NCI-H2196 (cell line): ENCODE measurements at regions not wholly inside any gene's neighbourhood (a gene's known extent, or its start where the extent isn't known, plus 50 kb on each side); places are given as distances from the start of the nearest gene placed in this dataset.
"Not testable (repeated sequence)": the region's sequence is repeated elsewhere in the genome, so short reads cannot be mapped to it uniquely, and the experiment has no call there.

Experiments
- DNase-seq: peaks from one replicate; lab custom pipeline; 2025; ENCODE audit not compliant: unreplicated experiment; lab: John Stamatoyannopoulos, UW

DNA sequence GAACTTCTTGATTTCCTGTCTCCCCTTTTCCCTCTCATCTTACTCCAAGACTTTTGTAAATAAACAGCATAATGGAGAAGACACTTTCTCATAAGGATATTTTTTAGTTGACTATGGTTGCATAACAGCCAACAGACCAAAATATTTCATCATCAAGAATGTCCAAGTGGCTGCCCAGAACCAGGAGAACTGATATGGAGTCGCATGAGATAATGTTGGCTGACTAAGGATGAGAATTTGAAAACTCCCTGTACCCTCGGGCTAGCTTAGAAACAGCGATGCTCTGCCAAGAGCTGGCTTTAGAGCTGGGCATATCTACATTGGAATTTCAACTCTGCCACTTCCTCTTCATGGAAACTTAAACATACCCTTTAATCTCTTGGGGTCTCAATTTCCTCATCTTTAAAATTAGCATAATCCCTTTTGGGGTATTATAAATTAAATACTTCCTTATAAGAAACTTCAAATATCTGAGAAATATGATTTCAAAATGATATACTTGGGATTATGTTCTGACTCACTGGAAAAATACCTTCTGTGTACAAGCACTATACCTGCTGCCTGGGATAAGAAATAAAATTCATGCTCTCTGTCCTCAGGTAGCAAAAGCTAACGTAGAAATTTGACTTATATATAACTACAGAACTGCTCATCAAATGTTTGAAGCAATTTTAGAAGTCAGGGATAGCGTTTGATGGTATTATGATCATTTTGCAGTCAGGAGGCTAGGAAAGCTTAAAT, 777.3 kb downstream of the LTN1 start:
- DNase-seq = no peak

DNA sequence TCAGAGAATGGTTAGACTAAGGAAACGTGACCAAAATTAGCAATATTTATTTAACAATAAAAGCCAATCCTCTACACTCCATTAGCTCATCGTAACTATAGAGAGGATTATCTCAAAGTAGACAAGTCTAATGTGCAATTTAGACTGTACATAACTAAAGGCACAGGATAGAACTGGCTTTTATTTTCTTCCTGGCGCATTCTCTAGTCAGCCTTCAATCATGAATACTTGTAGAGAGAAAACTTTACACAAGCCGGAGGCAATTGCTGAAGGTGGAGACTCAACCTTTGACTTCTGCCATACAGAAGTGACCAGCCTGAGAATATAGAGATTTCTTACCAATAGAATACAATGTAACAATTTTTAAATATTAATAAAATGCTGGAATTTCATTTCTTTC, 777.9 kb downstream of the LTN1 start:
- no peak for DNase-seq

DNA sequence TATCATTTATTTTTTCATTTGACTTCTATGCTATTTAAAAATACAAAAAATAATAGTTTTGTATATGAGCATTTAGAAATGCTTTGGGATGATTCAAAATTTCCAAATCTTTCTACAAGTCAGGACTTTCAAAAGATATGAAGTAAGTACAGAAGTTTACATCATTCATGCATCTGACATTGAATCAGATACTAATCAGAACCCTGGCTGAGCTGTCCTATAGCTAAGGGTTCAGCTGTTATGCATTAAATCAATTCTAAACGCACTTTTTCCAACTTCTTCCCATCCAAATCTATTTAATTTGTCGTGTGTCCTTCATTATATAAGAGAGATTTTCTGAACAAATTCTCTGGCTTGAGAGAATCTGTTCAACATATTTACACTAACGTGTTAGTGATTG, 779.4 kb downstream of the LTN1 start:
- DNase-seq = no peak

DNA sequence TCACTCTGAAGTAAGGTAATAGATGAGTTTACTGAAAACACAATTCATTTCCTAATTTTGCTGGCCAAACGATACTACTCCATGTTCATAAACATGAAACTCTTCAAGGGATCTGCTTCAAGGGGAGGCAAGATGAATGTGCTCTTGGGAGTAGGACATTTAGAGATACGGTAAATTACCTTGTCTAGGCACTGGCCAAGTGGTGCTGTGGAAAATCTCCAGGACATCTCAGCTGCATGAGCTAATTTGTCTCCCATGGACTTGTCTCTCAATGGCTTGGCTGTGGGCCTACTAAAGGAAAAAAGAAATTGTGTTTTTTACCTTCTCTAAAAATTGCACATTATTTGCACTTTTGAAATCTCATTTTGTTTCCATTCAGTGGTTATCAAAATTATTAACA, 780.6 kb downstream of the LTN1 start:
- no peak for DNase-seq

DNA sequence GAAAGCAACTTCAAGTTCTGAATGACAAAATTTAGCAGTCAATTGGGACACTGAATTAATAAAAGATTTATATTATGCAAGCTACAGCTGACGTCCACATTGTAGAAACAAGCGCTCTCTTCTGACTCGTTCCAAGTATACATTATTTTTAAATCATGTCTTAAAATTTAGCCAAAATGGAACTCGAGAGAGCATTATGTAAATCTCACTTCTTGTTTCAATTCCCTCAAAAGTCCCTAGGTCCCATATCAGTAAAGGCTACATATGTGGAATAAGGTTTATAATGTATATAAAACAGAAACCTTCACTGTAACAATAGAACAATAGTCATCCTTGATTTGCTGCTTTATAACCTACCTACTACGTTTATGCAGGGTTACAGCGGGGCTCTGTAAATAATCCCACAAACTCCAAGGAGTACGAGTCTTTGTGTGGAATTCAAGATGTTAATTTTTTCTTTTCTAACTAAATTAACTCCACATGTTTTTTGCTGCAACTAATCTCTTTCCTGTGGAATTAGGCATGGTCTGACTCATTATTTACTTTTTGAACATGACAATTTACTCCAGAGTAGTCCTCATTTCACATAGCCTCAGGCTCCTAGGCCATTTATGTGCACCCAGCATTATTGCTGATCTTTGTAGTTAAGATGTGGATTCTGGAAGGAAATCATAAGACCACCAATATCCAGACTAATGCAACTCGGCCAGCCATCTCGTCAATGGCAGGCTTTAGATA, 785.1 kb downstream of the LTN1 start:
- DNase-seq = no peak

DNA sequence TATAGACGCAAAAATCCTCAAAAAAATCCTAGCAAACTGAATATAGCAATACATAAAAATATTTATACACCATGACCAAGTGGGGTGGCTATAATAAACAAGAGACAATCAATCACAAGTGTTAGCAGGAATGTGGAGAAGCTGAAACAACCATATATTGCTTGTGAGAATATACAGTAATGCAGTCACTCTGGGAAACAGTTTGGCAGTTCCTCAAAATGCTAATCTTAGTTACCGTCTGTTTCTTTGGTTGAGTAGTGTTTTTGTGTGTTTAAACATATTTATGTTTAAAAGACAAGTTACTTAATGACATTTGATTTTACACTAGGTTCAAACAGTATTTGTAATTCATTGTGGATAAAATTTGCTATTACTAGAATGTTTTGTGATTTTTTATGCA, 792.0 kb downstream of the LTN1 start:
- DNase-seq = no peak

DNA sequence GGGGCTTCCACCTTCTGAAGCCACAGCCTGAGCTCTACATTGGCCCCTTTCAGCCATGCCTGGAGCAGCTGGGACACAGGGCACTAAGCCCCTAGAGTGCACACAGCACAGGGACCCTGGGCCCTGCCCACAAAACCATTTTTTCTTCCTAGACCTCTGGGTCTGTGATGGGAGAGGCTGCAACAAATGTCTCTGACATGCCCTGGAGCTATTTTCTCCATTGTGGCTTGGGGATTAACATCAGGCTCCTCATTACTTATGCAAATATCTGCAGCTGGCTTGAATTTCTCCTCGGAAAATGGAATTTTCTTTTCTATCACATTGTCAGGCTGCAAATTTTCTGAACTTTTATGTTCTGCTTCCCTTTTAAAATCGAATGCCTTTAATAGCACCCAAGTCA, 795.7 kb downstream of the LTN1 start:
- no peak for DNase-seq

DNA sequence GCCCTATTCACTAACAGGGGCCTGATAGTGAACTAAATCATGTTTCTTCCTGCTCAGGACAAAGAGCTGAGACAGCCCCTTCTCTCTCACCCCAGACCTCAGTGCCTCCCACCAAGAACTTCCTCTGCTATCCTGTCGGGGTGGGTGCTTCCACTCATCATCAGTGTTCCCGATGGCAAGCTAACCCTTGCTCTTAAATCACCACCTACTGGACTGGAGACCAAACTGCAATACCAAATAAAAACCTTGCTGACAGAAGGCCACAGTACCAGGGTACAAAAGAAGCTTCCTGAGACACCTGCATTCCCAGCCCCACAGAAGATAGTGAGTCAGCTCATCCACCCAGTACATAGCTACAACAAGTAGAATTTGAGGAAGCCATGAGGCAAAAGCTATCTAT, 799.5 kb downstream of the LTN1 start:
- DNase-seq = no peak

DNA sequence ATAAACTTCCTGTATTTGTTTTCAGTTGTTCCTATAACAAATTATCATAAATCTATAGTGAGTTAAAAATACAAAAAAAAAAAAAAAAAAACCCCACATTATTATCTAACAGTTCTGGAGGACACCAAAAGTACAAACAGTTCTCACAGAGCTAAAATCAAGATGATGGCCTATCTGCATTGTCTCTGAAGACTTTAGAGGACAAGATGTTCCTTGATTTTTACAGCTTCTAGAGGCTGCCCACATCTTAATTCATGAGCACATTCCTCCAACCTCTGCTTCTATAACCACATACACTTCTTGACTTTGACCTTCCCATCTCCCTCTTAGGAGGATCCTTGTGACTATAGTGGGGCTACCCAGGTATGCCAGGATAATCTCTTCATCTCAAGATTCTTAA, 806.1 kb downstream of the LTN1 start:
- no peak for DNase-seq

DNA sequence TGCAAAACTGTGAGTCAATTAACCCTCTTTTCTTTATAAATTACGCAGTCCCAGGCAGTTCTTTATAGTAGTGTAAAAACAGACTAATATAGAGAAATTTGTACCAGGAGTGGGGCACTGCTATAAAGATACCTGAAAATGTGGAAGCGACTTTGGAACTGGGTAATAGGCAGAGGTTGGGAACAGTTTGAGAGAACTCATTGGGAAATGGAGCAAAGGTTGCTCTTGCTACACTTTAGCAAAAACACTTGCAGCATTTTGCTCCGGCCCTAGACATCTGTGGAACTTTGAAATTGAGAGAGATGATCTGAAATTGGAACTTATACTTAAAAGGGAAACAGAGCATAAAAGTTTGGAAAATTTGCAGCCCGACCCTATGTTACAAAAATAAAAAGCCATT, 810.9 kb downstream of the LTN1 start:
- no peak for DNase-seq

DNA sequence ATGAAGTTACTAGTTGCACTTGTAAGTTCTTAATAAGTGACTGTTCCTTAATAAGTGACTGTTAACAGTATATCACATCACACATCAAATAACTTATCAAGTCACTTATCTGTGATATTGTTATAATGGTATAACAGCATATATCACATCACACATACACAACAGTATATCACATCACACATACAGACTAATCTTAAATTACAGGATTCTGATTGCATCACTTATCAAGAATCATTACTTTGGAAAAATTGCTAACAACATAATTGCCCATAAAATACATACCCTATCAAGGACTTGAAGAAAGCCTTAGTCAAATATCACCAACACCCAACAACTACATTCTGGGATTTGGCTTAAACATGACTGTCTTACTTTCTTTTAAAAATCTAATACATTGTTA, 813.5 kb downstream of the LTN1 start:
- no peak for DNase-seq

DNA sequence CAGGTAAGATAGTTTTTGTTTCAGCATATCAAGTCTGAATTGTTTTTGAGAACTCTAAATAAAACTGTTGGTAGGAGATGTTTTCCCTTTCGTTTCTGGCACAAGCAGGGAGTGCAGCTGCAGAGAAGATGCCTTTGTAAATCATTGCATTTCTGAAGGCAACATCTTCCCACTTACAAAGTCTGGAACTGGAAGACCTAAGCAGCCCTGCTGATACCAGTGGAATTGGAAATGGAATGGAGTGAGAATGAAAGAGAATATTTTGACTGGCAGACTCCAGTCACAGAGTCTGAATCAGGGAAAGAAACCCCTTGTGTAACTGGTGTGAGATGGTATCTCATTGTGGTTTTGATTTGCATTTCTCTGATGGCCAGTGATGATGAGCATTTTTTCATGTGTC, 815.6 kb downstream of the LTN1 start:
- no peak for DNase-seq

DNA sequence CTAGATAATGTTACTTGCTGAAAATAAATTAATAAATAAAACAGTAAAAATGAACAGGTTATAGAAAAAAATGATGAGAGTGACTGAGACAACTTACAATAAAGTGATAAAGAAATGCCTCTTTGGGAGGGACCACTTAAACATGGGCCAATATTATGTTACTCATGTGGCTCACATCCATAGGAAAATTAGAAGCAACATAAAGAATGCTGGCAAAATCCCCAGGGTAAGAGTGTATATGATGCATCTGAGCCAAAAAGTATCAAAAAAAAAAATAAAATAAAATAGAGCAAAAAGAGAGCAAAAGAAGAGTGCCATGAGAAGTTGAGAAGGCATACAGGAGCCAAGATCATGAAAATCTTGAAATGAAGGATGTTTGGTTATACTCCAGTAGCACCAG, 818.0 kb downstream of the LTN1 start:
- no peak for DNase-seq

DNA sequence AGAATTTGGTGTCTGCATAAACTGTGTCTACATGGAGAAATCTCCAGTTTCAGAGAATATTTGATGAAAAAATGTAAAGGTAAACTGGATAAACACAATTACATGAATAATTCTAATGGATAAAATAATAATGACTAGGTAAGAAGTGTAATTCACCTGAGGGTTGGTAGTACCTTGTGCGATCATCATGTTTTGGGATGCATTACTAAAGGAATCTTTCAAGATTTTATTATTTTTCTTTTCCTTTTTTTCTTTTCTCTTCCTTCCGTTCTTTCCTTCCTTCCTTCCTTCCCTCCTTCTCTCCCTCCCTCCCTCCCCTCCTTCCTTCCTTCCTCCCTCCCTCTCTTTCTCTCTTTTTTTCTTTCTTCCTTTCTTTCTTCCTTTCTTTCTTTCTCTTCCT, 818.7 kb downstream of the LTN1 start:
- no peak for DNase-seq

DNA sequence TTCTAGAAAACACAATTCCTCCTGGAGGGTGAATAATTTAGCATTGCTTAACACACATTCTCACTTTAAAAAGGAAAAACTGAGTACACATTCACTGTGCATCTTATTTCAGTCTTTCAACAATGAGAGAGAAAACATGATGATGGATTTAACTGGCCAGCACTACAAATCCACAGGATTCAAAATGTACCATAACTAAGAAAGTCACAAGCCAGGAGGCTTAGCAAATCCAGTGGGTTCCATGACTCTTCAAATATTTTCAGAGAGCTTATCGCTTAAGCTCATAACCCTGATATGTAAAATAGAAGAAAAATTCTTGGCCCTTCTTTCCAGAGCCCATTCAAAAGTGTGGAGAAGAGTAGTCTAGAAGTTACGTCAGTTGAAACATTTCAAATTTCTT, 820.3 kb downstream of the LTN1 start:
- DNase-seq = no peak

DNA sequence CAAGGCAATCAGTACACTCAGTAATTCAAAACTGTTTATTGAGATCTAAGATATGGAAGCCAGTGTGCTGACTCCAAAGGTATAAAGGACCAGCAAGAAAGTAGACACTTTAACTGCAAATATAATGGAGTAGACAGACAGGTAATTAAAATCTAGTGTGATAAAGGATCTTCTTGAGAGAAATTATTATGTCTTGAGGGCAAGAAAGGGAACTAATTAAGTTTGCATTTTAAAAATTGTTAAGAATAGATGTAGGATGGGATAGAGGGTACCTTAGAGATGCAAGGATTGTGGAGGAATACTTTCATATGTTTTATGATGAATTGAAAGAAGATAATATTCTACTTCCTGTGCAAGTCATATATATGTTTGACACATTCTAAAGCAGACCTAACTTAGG, 825.3 kb downstream of the LTN1 start:
- no peak for DNase-seq

DNA sequence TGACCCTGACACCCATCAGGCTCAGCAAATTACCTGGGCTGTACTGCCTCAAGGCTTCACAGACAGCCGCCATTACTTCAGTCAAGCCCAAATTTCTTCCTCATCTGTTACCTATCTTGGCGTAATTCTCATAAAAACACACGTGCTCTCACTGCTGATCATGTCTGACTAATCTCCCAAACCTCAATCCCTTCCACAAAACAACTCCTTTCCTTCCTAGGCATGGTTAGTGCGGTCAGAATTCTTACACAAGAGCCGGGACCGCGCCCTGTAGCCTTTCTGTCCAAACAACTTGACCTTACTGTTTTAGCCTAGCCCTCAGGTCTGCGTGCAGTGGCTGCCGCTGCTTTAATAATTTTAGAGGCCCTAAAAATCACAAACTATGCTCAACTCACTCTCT, 828.2 kb downstream of the LTN1 start:
- not testable (repeated sequence) for DNase-seq

DNA sequence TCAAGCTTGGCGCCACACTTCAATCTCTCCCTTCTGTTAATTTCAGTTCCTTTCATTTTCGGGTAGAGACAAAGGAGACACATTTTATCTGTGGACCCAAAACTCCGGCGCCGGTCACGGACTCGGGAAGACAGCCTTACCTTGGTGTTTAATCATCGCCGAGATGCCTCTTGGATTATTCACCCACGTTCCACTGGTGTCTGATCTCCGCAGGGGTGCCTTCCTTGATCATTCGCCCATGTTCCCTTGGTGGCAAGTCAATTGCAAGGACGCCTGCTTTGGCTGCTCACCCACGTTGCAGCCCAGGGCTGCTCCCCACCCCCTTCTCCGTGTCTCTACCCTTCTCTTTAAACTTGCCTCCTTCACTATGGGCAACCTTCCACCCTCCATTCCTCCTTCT, 830.6 kb downstream of the LTN1 start:
- not testable (repeated sequence) for DNase-seq

DNA sequence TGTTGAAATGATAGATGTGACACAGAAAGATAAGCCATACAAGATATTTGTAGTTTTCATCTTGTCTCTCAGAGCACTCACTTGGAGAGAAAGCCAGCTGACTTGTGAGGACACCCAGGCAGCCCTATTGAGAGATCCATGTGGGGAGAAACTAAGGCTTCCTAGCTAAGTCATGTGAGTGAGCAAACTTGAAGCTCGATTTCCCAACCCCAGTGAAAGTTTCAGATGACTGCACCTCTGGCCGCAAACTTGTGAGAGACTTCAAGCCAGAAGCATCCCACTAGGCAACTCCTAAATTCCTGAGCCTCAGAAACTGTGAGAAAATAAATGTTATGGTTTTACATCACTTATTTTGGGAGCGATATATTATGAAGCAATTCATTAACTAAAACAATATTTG, 832.3 kb downstream of the LTN1 start:
- DNase-seq = no peak

DNA sequence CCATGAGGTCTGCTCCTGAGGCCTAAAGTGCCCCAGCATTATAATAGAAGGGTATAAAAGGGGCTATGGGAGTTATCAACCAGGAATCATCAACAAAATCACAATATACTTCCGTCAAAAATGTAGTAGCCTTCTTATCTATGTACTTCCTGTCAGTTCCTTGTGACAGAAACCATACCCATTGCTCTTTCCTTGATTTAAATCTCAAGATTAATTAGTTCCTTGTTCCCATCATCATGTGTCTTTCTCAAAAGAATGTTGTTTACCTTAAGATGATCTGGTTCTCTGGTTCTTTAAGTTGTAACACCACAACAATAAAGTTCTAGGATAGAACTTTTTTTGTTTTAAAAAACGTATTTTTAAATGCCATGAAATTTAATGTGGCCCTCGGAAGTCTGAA, 833.3 kb downstream of the LTN1 start:
- no peak for DNase-seq

DNA sequence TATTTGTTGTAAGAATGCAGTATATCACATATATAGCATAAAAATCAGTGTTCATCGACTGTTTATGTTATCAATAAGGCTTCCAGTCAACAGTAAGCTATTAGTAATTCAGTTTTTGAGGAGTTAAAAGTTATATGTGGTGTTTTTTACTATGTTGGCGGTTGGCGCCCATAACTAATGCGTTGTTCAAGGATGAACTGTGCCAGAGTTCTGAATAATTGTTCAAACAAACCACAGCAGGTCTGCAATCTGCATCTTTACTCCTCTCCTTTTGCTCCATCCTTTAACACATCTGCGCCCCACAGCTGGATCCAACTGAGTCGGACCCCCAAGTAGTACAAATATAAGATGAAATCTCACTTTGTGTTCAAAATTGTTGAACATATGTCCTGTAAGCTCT, 836.1 kb downstream of the LTN1 start:
- DNase-seq = no peak

DNA sequence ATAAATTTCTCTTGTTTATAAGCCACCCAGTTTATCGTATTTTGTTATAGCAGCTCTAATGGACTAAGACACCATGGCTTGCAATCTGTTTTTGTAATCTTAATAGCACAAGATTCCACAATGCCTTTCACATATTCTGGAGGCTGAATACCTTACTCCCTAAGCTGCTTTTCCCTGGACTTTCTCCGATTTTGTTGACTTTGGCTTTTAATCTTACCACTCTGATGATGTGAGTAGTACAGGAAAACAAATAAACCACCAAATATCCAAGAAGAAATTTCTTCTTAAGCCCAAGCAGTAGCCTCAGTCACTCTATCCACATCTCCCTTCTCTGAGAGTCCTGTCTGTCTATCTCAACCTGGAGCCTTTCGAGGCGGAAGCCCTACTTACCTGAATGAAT, 838.6 kb downstream of the LTN1 start:
- no peak for DNase-seq

DNA sequence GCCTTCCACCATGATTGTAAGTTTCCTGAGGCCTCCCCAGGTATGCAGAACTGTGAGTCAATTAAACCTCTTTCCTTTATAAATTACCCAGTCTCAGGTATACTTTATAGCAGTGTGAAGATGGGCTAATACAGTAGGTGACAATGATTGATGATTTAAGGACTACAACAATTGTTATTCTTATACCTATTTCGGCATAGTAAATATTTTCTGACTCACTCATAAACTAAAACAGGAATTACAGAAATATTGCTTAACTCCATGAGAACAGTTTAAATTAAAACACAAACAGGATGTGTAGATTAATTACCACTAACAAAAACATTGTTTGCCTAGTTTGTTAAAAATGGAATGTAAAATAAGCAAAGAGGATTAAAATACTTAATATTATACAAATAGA, 839.9 kb downstream of the LTN1 start:
- DNase-seq = no peak
